GM12864 (cell line): ENCODE measurements at regions not wholly inside any gene's neighbourhood (a gene's known extent, or its start where the extent isn't known, plus 50 kb on each side); places are given as distances from the start of the nearest gene placed in this dataset.

ENCODE experiments used
- DNase-seq: peaks from one replicate; pipeline ENCODE4 v3.0.0-alpha.2; 2011; ENCODE audit warnings: low read depth
- H3K4me3 ChIP-seq: 2 replicates; pipeline ENCODE4 v1.5.1; 2011; ENCODE audit warnings: mild to moderate bottlenecking, low read depth, low read length, control low read depth
- TF ChIP-seq, protein P1 (sequence below): IDR thresholded peaks from 2 replicates; pipeline ENCODE4 v1.5.1; 2011; ENCODE audit warnings: low read depth, mild to moderate bottlenecking, moderate library complexity, low read length, control low read depth, inconsistent platforms; ENCODE audit errors: missing control alignments

DNA sequence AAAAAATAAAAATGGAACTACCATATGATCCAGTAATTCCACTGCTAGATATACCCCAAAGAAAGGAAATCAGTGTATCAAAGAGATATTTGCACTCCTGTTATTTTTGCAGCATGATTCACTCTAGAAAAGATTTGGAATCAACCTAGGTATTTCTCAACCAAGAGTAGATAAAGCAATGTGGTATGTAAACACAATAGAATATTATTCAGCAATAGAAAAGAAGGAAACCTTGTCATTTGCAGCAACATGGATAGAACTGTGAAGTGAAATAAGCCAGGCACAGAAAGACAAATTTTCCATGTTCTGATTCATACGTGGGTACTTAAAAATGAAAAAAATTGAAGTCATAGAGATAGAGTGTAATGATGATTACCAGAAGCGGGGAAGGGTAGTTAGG, 362.3 kb upstream of the EPHA5 start:
- TF ChIP-seq, protein P1, sequence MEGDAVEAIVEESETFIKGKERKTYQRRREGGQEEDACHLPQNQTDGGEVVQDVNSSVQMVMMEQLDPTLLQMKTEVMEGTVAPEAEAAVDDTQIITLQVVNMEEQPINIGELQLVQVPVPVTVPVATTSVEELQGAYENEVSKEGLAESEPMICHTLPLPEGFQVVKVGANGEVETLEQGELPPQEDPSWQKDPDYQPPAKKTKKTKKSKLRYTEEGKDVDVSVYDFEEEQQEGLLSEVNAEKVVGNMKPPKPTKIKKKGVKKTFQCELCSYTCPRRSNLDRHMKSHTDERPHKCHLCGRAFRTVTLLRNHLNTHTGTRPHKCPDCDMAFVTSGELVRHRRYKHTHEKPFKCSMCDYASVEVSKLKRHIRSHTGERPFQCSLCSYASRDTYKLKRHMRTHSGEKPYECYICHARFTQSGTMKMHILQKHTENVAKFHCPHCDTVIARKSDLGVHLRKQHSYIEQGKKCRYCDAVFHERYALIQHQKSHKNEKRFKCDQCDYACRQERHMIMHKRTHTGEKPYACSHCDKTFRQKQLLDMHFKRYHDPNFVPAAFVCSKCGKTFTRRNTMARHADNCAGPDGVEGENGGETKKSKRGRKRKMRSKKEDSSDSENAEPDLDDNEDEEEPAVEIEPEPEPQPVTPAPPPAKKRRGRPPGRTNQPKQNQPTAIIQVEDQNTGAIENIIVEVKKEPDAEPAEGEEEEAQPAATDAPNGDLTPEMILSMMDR = no peak
- no peak overlapping the region for H3K4me3 ChIP-seq
- no peak for DNase-seq

DNA sequence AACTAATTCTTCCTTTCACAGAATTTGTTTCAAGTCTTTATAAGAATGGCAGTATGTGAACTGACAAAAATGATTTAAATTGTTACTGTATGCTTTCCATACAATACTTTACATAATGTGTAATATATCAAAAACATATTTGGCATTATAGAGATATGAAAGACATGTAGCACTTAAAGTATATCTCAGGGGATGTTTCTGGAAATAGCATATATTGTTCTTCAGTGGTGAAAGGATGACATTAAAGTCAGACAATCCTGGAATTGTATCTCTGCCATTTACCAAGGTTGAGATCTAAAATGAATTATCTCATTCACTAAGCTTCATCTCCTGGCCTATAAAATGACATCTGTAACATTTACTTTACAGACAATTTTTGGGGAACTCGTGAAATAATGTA, 358.4 kb upstream of the EPHA5 start:
- H3K4me3 ChIP-seq = no peak overlapping the region
- TF ChIP-seq, protein P1 = no peak

DNA sequence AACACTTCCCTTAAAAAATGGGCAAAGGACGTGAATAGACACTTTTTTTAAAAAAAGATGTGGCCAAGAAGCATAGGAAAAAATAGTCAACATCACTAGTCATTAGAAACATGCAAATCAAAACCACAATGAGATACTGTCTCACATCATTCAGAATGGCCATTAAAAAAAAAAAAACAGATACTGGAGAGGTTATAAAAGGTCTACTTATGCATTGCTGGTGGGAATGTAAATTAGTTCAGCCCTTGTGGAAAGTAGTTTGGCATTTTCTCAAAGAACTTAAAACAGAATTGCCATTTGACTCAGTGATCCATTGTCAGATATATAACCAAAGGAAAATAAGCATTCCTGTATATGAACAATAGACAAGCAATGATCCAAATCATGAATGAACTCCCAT, 352.8 kb upstream of the EPHA5 start:
- DNase-seq = no peak
- H3K4me3 ChIP-seq = no peak overlapping the region

More for the DNA sequence above, 358.4 kb upstream of the EPHA5 start:
- DNase-seq = no peak

DNA sequence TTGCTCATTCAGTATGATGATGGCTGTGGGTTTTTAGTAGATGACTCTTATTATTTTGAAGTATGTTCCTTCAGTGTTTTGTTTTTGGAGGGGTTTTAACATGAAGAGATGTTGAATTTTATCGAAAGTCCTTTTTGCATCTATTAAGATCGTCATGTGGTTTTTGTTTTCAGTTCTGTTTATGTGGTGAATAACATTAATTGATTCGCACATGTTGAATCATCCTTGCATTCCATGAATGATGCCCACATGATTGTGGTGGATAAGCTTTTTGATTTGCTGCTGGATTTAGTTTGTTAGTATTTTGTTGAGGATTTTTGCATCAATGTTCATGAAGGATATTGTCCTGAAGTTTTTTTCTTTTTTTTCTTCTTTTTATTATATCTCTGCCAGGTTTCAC, 347.4 kb upstream of the EPHA5 start:
- DNase-seq = no peak
- TF ChIP-seq, protein P1 = no peak
- H3K4me3 ChIP-seq = no peak overlapping the region

More for the DNA sequence above, 352.8 kb upstream of the EPHA5 start:
- TF ChIP-seq, protein P1 = no peak

DNA sequence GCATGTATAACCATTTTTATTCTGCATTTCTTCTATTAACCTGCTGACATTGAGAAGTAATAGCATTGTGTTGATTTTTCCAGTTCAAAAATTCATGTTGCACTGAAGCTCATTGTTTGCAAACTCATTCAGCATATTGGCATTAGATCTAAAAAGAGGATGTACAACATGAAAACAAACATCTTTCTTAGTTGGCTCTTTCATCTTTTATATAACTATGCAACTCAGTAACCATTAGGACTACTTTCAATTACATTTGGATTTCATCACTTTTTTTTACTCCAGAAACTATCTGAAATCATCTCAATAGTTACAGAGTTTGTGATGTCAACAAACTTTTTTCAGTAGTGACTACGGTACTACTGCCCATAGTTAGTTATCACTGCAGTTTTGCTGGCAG, 346.0 kb upstream of the EPHA5 start:
- H3K4me3 ChIP-seq = no peak overlapping the region
- TF ChIP-seq, protein P1 = no peak
- no peak for DNase-seq

DNA sequence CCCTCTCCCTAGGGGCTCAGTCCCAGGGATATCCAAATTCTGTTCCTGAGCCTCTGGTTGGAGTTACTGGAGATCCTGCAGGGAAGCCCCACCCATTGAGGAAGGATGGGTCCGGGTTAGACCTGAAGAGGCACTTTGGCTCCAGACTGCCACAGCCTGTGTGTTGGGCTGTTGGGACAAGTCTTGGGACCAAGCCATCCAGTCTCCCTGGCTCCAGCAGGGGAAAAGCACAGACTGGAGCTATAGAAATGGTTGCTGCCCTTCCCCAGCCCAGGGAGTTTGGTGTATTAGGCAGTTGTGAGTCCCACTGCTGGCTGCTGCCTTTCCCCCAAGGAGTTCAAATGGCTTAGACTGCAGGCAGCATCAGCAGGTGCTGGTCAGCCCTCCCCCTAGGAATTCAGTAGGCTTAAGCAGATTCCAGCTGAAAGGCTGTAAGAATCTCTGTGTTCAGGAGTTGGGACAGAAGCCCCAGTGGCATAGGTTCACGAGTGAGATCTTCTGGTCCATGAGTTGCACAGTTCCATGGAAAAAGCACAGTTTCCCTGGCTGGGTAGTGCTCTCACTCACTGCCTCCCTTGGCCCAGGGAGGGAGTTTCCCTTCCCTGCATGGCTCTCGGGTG, 344.0 kb upstream of the EPHA5 start:
- TF ChIP-seq, protein P1 = no peak
- no peak for DNase-seq
- H3K4me3 ChIP-seq = no peak overlapping the region

DNA sequence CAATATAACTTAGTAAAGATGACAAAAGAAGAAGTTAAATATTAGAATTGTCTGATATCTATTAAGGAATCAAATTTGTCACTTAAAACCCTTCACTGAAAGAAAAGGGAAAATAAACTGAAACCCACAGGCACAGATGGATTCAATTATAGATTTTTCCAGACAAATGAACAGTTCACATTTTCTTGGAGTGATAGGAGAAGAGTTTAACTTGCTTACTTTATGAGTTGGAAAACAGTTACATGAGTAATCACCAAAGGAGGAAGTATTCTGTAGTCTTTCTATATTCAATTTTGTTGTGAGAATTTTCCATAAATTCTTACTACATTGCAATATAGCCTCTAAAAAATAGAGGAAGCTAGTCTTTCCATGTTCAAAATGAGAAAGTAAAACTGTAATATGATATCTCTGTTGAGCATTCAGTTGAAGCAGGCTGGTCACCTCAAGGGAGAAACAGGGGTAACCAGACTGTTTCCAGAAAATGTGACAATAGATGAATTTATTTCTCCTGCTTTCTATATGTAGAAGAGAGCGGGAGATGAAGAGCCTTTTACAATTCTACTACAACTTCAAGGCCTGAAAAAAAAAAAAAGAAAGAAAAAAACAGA, 330.3 kb upstream of the EPHA5 start:
- no peak for DNase-seq
- H3K4me3 ChIP-seq = no peak overlapping the region
- TF ChIP-seq, protein P1 = no peak
